Esophagus (tissue), 2 donors: ENCODE measurements at regions not wholly inside any gene's neighbourhood (a gene's known extent, or its start where the extent isn't known, plus 50 kb on each side); places are given as distances from the start of the nearest gene placed in this dataset.
"Not testable (repeated sequence)": the region's sequence is repeated elsewhere in the genome, so short reads cannot be mapped to it uniquely, and the experiment has no call there.

Experiments
- H3K27ac ChIP-seq, 2 donors: one replicate each; pipeline ENCODE4 v1.5.1; 2013; ENCODE audit warnings: low read depth in 2 of 2, mild to moderate bottlenecking in 2 of 2, inconsistent platforms in 1 of 2, low read length in 1 of 2, moderate library complexity in 1 of 2
- H3K27me3 ChIP-seq, 2 donors: one replicate each; pipeline ENCODE4 v1.6.1; 2013; ENCODE audit warnings: low read length in 2 of 2, control low read depth in 1 of 2, mild to moderate bottlenecking in 1 of 2; ENCODE audit not compliant: insufficient read depth in 2 of 2, control insufficient read depth in 1 of 2
- H3K36me3 ChIP-seq, 2 donors: one replicate each; pipeline ENCODE4 v1.6.1; 2013; ENCODE audit warnings: low read length in 1 of 2; ENCODE audit not compliant: control insufficient read depth in 2 of 2, insufficient read depth in 2 of 2
- H3K4me1 ChIP-seq, 2 donors: one replicate each; pipeline ENCODE4 v1.6.1; 2013; ENCODE audit warnings: low read length in 1 of 2; ENCODE audit not compliant: control insufficient read depth in 2 of 2, insufficient read depth in 2 of 2
- H3K4me3 ChIP-seq, 2 donors: one replicate each; pipeline ENCODE4 v1.5.1; 2013; ENCODE audit warnings: low read length in 2 of 2, mild to moderate bottlenecking in 2 of 2, low read depth in 1 of 2, moderate library complexity in 1 of 2
- H3K9me3 ChIP-seq, 2 donors: one replicate each; pipeline ENCODE4 v1.6.1; 2013; ENCODE audit warnings: mild to moderate bottlenecking in 2 of 2, low read depth in 1 of 2, low read length in 1 of 2, moderate library complexity in 1 of 2; ENCODE audit not compliant: control insufficient read depth in 2 of 2, insufficient read depth in 1 of 2
- WGBS, 2 donors: extraction: QIAGEN DNeasy Blood & Tissue Kit; methylation state at CpG; one replicate each; pipeline ENCODE4 v1.1.7; 2013; 5-methylcytosine and 5-hydroxymethylcytosine counted together
- donor health status: healthy with polysubstance abuse.
- donor health status: Bipolar disorder and iron deficiency.

- not testable (repeated sequence) for H3K9me3 ChIP-seq, H3K4me1 ChIP-seq, H3K27ac ChIP-seq, H3K4me3 ChIP-seq, H3K36me3 ChIP-seq, H3K27me3 ChIP-seq
- WGBS, 2 donors, result 46 to 52% methylated on average over 4 of the region's 4 CpGs
These were observed 1277.7 kb downstream of the RPIA start for GRCh38 chr2:89969190-89969589.

- not testable (repeated sequence) for H3K36me3 ChIP-seq, H3K9me3 ChIP-seq, H3K27me3 ChIP-seq, H3K27ac ChIP-seq, H3K4me3 ChIP-seq, H3K4me1 ChIP-seq
- 80 to 88% methylated on average over 3 of the region's 3 CpGs for WGBS, 2 donors
These were observed 1282.4 kb downstream of the RPIA start for GRCh38 chr2:89973849-89974248.

- H3K36me3 ChIP-seq, H3K27me3 ChIP-seq, H3K4me3 ChIP-seq, H3K4me1 ChIP-seq, H3K9me3 ChIP-seq, H3K27ac ChIP-seq: not testable (repeated sequence)
- 52 to 57% methylated on average over 2 of the region's 2 CpGs for WGBS, 2 donors
These were observed 1288.5 kb downstream of the RPIA start for GRCh38 chr2:89979826-89980537.

GRCh38 chr2:89982246-89982645 is 1290.8 kb downstream of the RPIA start:
- H3K27ac ChIP-seq, H3K27me3 ChIP-seq, H3K36me3 ChIP-seq, H3K4me1 ChIP-seq, H3K4me3 ChIP-seq, H3K9me3 ChIP-seq: not testable (repeated sequence)
- 56 to 75% methylated on average over 4 of the region's 4 CpGs for WGBS, 2 donors

- WGBS, 2 donors, result no CpG with 5 or more reads among the region's 3 CpGs
- not testable (repeated sequence) for H3K4me3 ChIP-seq, H3K9me3 ChIP-seq, H3K27ac ChIP-seq, H3K27me3 ChIP-seq, H3K4me1 ChIP-seq, H3K36me3 ChIP-seq
These were observed 1294.2 kb downstream of the RPIA start for GRCh38 chr2:89985650-89986049.

DNA sequence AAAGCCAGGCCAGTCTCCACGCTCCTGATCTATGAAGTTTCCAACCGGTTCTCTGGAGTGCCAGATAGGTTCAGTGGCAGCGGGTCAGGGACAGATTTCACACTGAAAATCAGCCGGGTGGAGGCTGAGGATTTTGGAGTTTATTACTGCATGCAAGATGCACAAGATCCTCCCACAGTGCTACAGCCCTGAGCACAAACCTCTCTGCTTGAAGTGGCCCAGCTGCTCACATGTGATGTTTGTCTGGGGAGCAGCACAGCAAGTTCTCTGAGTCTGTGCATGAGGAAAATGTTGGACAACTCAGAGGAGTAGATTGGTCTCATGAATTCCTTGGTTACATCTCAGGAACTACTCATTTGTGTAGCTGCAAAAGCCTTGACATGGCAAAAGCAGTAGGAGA is 1295.1 kb downstream of the RPIA start:
- not testable (repeated sequence) for H3K9me3 ChIP-seq, H3K27ac ChIP-seq, H3K4me3 ChIP-seq, H3K4me1 ChIP-seq, H3K27me3 ChIP-seq, H3K36me3 ChIP-seq
- WGBS, 2 donors, result 82 to 84% methylated on average over 4 of the region's 4 CpGs

- H3K27me3 ChIP-seq, H3K36me3 ChIP-seq, H3K4me3 ChIP-seq, H3K9me3 ChIP-seq, H3K4me1 ChIP-seq, H3K27ac ChIP-seq: not testable (repeated sequence)
These were observed 1305.3 kb downstream of the RPIA start for GRCh38 chr2:89996779-89997178.

DNA sequence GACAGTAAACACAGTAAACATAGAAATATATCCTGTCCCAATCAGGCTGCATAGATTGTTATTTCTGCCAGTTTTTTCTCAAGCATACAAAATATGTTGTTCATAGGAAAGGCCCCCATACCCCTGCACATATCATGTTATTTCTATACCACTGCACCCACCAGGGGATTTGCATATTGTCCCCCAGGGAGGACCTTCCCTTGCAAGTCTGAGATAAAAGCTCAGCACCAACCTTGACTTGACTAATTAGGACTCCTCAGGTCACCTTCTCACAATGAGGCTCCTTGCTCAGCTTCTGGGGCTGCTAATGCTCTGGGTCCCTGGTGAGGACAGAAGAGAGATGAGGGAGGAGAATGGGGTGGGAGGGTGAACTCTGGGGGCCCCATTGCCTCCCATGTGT is 1313.1 kb downstream of the RPIA start:
- H3K27ac ChIP-seq, H3K4me1 ChIP-seq, H3K4me3 ChIP-seq, H3K27me3 ChIP-seq, H3K9me3 ChIP-seq, H3K36me3 ChIP-seq: not testable (repeated sequence)

- H3K4me1 ChIP-seq, H3K27ac ChIP-seq, H3K36me3 ChIP-seq, H3K9me3 ChIP-seq, H3K4me3 ChIP-seq, H3K27me3 ChIP-seq: not testable (repeated sequence)
- 47 to 53% methylated on average over 2 to 3 of the region's 4 CpGs for WGBS, 2 donors
These were observed 1319.1 kb downstream of the RPIA start for GRCh38 chr2:90010442-90011100.

- not testable (repeated sequence) for H3K27me3 ChIP-seq, H3K36me3 ChIP-seq, H3K4me1 ChIP-seq, H3K9me3 ChIP-seq, H3K4me3 ChIP-seq, H3K27ac ChIP-seq
These were observed 1319.6 kb downstream of the RPIA start for GRCh38 chr2:90011101-90011443.
